ENCODE measurements at regions not wholly inside any gene's neighbourhood (a gene's known extent, or its start where the extent isn't known, plus 50 kb on each side); places are given as distances from the start of the nearest gene placed in this dataset.

GRCh38 chr3:59167756-59168155 lies 117.9 kb upstream of the CFAP20DC start:
- TF ChIP-seq CTCF (IDR thresholded peaks at IDR 0.05) (no peak), EP300 (IDR thresholded peaks at IDR 0.05) (no peak), POLR2AphosphoS5 (IDR thresholded peaks at IDR 0.05) (no peak)
